Right lung (tissue), 2 donors: ENCODE measurements at regions not wholly inside any gene's neighbourhood (a gene's known extent, or its start where the extent isn't known, plus 50 kb on each side); places are given as distances from the start of the nearest gene placed in this dataset.

ENCODE experiments used
- DNase-seq, 2 donors: peaks; one replicate each; pipeline ENCODE4 v3.0.0-alpha.2; 2013

DNA sequence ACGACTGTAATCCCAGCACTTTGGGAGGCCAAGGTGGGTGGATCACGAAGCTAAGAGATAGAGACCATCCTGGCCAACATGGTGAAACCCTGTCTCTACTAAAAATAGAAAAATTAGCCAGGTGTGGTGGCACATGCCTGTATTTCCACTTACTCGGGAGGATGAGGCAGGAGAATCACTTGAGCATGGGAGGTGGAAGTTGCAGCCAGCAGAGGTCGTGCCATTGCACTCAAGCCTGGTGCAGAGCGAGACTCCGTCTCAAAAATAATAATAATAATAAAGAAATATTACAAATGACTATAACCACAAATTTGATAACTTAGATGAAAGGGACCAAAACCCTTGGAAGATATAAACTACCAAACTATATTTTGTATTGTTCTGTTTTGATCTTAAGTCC is 226.3 kb upstream of the GULP1 start:
- DNase-seq = no peak

DNA sequence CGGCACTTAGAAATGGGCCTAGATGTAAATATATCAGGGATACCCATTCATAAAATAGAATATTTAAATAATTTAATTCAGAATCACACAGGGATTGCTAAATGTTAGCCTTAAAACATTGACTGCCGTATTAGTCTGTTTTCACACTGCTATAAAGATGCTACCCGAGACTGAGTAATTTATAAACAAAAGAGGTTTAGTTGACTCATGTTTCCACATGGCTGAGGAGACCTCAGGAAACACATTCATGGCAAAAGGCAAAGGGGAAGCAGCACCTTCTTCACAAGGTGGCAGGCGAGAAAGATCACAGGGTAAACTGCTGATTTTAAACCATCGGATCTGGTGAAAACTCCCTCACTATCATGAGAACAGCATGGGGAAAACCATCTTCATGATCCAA is 223.6 kb upstream of the GULP1 start:
- DNase-seq = no peak

DNA sequence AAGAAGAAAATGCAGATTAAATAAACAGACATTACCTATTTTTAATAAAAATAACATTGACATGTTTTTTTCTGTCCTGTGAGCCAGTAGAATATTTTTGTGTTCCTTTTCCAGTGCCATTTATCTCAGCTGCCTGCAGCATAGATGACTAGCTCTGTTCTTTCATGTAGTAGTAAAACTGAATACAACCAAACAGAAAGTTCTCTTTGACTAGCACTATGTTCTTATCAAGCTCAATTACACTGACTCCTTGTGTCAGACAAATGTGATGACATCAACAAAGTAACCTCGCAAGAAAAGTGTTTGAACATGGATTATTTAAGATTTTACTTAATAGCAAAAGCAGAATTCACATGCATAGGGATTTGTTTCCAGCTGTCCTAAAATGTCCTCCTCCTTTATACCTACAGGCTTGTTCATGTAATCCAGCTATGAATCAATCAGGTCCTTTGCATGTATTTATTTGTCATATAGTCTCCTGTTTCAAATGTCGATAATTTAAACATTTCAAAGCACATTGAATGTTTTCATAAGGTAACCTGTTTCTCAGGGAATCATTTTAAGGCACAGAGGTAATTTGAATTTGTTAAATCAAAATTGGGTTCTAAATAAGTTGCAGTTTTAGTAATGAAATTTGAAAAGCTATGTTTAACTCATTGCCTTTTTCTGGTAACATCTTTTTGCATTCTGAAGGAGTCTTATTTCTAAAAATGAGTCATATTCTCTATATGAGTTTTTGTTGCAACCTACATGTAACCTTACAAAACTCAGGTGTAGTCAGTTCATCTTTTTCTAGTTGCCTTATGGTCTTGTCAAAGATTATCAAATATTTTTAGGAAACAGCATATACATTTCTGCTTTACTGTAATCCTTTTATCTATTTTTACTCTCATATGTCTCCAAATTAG is 215.3 kb upstream of the GULP1 start:
- DNase-seq = no peak

DNA sequence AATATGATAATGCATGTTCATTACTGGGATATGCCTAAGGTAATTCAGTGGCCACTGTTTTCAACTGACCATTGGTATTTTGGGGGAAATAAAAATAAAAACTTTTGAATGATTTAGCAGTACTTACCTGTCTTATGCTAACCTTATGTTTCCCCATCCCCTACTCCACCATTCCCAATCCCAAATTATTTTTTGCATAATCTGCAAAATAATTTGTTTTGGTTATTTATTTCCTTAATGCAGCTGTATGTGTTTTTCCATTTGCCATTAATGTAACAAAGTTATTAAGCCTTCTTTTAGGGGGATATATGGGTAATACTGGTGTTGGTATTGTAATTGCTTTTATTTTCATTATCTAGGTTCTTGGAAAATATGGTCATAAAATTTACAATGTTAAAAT is 213.9 kb upstream of the GULP1 start:
- DNase-seq = no peak

DNA sequence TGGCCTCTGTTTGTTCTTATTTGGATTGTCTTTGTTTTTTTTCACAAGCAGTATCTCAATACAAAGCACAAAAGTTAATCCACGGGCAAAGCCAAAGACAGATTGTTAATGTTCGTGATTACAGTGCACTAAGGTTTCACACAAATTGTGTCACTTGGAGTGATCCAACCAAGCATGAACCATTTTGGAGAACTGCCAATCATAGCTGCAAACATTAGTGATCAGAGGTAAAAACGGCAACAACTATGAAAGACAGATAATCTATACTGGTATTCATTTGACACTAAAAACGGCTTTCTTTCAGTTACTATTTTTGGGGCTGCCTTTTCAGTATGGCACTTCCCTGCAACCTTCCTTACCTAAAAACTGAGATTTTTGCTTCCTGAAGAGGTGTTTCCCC is 213.1 kb upstream of the GULP1 start:
- no peak for DNase-seq

DNA sequence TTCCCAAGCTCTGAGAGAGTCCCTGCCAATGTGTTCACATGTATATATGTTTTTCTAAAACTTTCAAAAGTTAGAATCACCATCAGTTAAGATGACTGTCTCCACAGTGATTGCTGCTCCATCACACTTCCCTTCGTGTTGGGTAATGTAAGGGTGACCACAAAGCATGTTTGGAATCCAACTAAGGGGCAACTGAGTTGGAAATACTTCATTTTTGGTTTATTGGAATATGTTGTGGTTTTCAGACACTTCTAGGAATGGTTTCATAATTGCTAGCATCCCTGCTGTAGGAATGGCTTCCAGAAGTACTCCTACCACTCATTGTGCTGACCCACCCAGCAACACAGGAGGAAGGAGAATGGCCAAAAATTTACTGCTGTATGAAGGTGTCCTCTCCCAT is 212.5 kb upstream of the GULP1 start:
- DNase-seq = no peak

DNA sequence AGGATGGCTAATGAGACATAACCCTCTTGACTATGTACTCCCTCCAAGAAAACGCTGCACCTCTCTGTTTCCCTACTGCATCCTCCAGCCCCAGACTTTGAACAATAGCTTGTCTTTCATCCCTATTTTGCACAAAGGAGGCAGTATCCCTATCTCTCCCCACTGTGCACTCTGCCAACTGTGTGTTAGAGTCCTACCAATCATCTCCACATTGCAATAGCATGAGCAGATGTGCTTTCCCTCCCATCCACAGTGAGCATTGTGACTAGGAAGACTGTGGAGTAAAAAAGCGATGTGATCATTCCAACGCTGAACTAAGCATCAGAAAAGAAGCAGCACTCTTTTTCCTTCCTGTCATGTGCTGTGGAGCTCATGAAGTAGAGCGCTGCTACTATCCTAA is 206.3 kb upstream of the GULP1 start:
- DNase-seq = no peak

DNA sequence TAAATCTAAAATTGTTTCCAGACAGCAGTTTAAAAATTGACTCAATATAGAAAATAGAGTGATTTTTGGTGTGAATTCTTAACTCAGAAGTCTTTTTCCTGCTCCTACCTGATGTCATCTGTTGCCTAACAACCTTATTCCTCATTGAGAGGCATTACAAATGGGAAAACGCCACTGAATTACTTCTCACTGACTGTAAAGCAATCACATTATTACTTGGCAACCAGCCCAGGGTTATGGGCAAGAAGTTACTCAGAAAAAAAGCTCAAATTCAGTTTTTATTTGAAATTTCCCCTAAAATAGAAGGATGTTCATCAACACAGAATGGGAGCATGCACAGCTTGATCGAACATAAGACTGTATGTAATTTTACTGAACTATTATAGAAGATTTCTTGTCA is 201.8 kb upstream of the GULP1 start:
- peak; percentile 28 to 44 for DNase-seq

DNA sequence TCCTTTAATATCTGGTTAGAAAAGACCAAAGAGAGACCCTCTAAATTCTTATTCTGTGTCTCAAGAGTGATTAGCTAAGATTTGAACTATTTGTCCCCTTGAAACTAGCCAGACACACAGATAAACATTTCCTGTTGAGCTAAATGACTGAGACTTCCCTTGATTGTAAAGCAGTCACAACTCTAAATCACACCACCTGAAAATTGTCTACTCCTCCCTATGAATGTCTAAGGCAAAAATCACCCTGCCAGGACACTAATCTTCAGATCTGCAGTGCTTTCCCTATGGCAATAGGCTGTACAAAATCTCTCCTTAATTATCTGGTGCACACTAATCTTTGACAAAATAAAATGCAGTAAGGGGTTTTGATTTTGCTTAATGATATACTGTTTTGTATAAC is 200.5 kb upstream of the GULP1 start:
- DNase-seq = no peak

DNA sequence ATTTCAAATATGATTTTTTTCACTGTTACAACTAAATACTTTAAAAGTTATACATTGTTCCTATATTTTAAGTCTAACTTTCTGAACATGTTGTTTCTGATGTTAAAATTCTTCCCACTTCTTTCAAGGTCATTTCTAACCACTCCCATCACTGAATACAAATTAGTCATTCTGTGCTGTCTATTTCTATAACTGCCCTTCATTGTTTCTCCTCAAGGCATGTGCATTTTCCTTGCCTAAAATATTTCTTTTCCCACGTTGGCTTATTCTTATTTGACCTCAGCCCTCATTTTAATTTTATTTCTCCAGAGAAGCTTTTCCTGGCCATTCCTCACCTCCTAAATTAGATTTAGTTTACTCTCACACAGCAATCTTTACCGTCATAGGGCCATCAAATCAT is 198.9 kb upstream of the GULP1 start:
- no peak for DNase-seq

DNA sequence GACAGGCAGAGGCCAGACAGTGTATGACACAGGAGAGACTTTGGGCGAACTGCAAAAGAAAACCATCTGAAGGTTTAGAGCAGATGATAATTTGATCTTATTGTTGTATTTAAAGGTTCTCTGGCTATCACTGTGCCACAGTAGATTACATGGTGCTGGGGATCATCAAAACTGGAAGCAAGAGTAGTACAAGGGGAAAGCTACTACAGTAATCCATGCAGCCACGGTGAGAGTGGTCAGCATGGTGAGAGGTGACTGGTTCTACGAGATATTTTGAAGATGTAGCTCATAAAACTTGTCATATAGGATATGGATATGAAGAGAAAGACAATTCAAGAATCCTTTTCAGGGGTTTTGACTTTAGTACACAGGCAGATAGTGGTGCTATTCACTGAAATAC is 194.8 kb upstream of the GULP1 start:
- DNase-seq = no peak

DNA sequence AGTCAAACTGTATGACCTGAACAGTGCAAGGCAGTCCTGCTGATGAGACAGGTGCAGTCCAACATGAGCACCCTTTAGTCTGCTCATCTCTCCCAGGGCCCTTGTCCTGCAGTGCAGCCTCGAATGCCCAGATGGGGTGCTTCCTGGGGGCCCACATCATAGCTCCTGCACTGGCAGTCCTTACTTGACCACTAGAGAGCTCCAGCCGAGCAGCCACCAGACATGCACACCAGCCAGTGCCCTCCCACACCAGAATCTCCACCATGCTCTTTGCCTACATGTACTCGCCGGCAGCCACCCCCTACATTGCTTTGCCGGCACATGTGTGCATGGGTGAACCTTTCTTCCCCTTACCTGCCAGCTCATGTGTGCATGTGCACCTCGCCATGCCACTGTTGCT is 188.8 kb upstream of the GULP1 start:
- DNase-seq = no peak

DNA sequence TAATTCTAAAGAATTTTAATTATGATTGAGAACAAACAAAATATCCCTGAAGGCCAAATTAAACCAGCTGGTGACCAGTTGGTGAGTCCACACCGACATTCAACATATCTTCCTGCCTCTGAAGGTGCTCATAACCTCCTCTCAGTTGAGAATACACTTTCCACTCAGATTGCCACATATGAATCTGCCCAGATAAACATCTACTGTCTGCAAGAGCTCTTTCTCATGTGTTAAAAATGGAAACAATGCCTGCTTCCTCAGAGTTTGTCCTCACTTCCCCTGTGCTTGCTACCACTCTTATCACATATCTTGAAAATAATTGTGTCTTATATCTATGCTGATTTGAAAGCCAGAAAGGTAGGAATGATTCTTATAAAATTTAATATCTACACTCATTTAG is 177.7 kb upstream of the GULP1 start:
- no peak for DNase-seq

DNA sequence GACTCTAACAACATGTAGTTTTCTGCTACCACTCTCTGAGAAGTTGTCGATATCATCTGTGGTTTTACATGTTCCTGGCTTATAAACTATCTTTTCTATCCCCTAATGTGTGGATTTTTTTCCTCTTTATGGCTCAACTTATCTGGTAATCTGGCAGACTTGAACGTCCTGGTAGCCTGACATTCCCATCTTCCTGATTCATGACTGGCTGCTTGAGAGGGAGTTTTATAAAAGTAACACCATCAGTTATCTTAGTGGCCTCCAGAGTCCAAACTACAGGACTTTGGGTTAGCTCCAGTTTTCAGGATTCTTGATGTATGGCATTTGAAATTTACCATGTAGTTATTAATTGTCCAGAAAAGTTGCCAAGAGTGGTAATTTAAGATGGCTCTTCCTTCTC is 174.0 kb upstream of the GULP1 start:
- no peak for DNase-seq

DNA sequence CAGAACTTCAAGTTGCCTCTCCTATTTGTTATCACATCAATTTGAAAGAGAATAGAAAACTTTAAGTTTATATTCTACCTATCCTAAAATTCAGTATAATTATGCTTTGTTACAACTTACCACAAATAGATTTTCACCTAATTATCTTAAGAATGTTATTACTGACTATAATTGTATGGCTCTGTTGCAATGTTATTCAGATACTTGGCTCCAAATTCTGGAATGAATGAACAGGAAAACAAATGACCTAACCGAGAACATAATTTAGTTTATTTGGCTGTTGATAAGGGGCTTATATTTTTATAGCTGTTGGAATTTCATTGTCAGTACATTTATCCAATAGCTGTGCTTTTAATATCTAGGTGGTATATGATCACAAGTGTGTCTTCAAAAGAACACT is 173.2 kb upstream of the GULP1 start:
- no peak for DNase-seq

DNA sequence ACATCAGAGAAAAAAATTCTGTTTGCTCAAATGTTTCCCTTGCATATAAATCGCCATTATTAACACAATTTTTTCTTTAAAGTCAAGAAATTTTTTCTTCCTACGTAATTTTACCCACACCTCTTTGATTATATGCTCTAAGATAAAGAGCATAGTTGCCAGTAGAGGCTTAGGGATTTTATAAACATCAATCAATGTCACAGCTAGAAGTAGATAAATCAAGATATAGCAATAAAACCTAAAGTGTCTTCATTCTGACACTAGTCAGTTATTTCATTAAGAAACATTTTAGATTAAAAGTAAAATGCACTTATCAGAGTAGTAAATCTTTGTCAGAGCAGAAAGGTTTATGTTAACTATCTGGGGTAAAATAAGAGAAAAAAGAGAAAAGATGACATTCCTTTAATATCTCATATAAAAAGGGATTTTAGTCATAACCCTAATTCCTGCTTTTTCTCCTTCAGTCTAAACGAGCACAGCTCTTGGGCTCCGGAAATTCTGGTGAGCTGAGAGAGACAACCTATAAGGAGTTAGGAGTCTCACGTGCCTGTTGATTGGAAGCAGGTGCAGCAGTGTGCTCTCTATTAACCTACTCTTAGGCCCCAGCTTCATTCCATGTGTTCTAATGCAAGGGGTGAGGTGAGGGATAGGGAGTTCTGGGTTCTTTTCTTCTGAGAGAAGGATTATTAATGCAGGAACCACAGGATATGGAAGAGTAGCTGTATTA is 172.4 kb upstream of the GULP1 start:
- no peak for DNase-seq

DNA sequence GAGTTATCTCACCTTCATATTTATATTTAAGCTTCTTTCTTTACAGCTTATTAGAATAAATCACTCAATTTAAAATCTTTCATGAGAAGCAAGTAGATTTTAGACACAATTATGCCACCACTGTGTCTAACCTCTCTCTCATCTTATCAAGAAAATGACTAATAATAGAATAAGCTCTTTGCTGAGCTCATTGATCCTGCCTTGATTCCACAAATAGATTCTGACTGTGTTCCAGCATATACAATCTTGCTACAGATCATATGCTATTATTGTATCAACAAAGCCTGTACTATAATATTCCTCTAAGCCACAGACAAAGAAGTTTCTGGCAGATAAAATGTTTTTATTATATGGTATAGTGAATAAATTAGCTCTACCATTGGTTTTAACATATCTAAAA is 168.7 kb upstream of the GULP1 start:
- no peak for DNase-seq

DNA sequence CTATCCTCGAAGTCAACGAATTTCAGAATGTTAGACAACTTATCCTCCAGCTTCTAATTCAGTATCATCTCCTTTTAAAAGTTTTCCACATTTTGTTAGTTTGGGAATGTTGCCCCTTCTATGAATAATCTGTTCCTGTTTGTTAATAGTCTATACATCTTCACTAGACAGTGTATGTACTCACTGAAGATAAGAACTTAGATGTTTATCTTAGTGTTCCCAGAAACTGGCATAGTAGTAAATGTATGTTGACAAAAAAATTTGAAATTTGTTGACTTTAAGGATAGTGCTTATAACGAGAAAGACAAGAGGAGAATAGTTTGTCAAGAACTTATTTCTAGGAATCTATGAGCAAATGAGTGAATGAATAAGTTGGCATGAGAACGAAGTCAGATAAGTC is 162.0 kb upstream of the GULP1 start:
- DNase-seq = no peak

DNA sequence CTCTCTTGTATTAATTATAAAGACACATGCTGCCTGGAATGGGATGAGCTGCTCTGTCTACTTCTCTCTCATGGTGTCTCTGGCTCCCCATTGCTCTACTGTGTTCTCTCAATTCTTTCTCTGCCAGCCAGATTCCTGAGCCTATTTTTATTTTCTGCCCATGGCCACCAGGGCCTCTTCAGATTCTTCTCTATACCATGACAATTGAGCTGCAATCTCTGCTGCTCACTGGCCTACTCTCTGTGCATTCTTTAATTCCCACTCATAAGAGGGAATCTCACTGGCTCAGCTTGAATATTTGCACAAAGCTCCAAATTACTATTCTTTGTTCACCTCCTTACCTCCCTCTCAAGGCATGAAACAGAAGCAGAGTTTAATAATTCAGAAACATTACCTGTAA is 161.4 kb upstream of the GULP1 start:
- DNase-seq = no peak

DNA sequence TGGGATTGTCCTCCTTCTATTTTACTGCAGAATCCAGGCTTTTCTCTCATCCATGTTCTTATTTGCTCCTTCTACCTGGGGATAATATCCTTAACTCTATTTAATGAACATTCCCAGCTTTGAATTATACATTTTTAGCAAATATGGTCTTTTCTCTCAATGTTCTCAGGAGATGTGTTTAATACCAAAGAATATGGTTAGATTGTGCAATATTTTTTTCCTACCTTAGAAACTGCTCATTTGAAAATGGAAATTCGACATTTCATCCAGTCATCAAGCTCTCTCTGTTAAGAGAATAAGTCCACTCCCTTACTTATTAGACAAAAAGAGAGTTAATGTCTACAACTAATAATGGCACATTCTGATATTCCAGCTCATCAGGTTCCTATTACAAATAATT is 160.4 kb upstream of the GULP1 start:
- DNase-seq = no peak

DNA sequence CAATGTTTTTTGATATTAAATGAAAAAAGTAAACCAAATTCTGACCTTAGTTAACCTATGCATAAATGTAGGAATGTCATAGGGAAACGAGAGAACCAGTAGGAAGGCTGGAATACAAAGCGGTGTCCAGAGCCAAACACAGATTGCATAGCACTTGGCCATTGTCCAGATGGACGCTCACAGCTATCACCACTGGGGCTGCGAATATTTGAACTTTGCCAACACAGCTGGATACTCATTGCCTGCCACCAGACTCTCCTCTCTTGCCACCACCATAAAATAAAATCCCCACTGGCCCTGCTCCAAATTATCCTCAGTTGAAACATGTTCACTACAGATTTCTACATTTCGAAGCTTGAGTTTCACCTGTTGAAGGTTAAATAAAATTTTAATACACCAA is 159.3 kb upstream of the GULP1 start:
- no peak for DNase-seq

DNA sequence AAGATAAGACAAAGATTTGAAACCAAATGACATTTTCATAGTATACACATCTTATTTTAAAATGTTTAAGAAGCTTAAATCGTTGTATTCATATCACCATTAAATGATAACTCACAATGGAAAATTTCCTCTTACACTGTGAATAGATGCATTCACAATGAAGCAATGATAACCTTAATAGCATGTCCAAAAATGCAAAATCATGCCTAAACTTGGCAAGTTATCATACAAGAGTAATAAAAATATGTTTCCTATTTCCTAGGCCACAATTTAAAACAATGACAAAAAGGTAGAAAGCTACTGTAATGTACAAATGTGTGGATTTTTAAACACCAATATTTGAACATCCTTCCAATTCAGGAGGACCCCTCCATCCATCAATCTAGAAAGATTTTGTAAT is 157.4 kb upstream of the GULP1 start:
- no peak for DNase-seq

DNA sequence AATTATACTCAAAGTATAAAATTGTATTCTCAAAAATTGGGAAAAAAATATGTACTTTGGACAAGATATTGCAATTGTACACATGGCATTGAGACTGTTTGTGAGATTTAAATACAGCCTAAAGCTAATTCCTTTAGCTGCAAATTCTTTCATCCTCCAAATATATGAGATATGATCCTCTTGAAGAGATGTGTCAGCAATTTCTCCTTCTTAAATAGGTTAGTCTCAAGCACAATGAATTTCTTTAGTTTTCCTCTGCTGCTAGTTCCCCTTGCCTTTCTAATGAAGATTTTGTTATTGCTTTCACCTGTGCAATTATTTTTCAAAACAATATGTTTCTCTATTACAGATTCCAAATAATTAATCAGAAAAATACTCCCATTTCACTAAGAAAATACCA is 153.4 kb upstream of the GULP1 start:
- no peak for DNase-seq

DNA sequence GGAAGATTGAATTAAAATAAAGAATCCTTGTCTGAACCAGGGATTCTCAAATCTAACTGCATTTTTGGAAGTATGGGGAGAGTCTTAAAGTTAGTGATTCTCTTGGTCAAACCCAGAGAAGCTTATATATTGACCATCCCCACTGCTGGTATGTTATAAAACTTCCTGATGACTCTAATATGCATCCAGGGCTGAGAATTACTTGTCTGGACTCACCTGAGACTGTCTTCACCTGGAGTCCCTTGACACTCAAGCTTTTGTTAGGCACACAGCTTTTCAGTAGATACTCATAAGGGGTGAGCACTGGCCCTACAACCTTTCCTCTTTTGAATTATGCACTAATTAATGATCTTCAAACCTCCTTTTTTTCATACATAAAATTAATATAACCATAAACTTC is 149.6 kb upstream of the GULP1 start:
- no peak for DNase-seq
